CD4-positive, alpha-beta T cell treated with Interleukin-12 subunit alpha and Interleukin-12 subunit beta, for 1 hour (primary cell): ENCODE measurements at regions not wholly inside any gene's neighbourhood (a gene's known extent, or its start where the extent isn't known, plus 50 kb on each side); places are given as distances from the start of the nearest gene placed in this dataset.
"Not testable (repeated sequence)": the region's sequence is repeated elsewhere in the genome, so short reads cannot be mapped to it uniquely, and the experiment has no call there.

Source experiments
- DNase-seq: peaks from one replicate; pipeline ENCODE4 v3.0.0-alpha.2; 2020

GRCh38 chr6:115798229-115798628, 262.5 kb downstream of the FRK start:
- DNase-seq, result no peak

- DNase-seq, result no peak
Measured at GRCh38 chr6:115796829-115797228, 263.9 kb downstream of the FRK start.

GRCh38 chr6:115796061-115796460, 264.6 kb downstream of the FRK start:
- no peak for DNase-seq

- DNase-seq, result no peak
Measured at GRCh38 chr6:115783402-115784061, 277.2 kb downstream of the FRK start.

GRCh38 chr6:115782612-115783011, 278.1 kb downstream of the FRK start:
- no peak for DNase-seq

- no peak for DNase-seq
Measured at GRCh38 chr6:115773741-115774140, 286.9 kb downstream of the FRK start.

GRCh38 chr6:115770851-115771250, 289.8 kb downstream of the FRK start:
- DNase-seq, result no peak

- DNase-seq, result no peak
Measured at GRCh38 chr6:115768500-115768899, 292.2 kb downstream of the FRK start.

GRCh38 chr6:115767931-115768330, 292.8 kb downstream of the FRK start:
- DNase-seq, result no peak

- no peak for DNase-seq
Measured at GRCh38 chr6:115766745-115767462, 293.8 kb downstream of the FRK start.

- DNase-seq, result no peak
Measured at GRCh38 chr6:115765966-115766365, 294.7 kb downstream of the FRK start.

GRCh38 chr6:115759051-115759450, 301.6 kb downstream of the FRK start:
- DNase-seq, result no peak

GRCh38 chr6:115753446-115753845, 307.2 kb downstream of the FRK start:
- no peak for DNase-seq

GRCh38 chr6:115750946-115751345, 309.7 kb downstream of the FRK start:
- DNase-seq, result no peak

- no peak for DNase-seq
Measured at GRCh38 chr6:115750292-115750691, 310.4 kb downstream of the FRK start.

- DNase-seq, result no peak
Measured at GRCh38 chr6:115747719-115748118, 313.0 kb downstream of the FRK start.

- DNase-seq, result not testable (repeated sequence)
Measured at GRCh38 chr6:115746583-115746982, 314.1 kb downstream of the FRK start.

- no peak for DNase-seq
Measured at GRCh38 chr6:115740907-115741306, 319.8 kb downstream of the FRK start.

- DNase-seq, result no peak
Measured at GRCh38 chr6:115735610-115736009, 325.1 kb downstream of the FRK start.

- DNase-seq, result no peak
Measured at GRCh38 chr6:115733426-115733825, 327.3 kb downstream of the FRK start.

- no peak for DNase-seq
Measured at GRCh38 chr6:115729036-115729435, 331.7 kb downstream of the FRK start.

GRCh38 chr6:115728171-115728570, 332.5 kb downstream of the FRK start:
- no peak for DNase-seq

- no peak for DNase-seq
Measured at GRCh38 chr6:115721564-115721963, 339.1 kb downstream of the FRK start.

- DNase-seq, result no peak
Measured at GRCh38 chr6:115720900-115721299, 339.8 kb downstream of the FRK start.

GRCh38 chr6:115717472-115717871, 343.2 kb downstream of the FRK start:
- no peak for DNase-seq
